Liver (tissue), 3 donors: ENCODE measurements at regions not wholly inside any gene's neighbourhood (a gene's known extent, or its start where the extent isn't known, plus 50 kb on each side); places are given as distances from the start of the nearest gene placed in this dataset.
"Not testable (repeated sequence)": the region's sequence is repeated elsewhere in the genome, so short reads cannot be mapped to it uniquely, and the experiment has no call there.

Experiments used
- EGR1 ChIP-seq, 2 donors: IDR thresholded peaks; 2 replicates each; pipeline ENCODE4 v1.6.1; 2016 to 2018; ENCODE audit warnings: antibody characterized with exemption in 2 of 2, low read depth in 2 of 2
- FOXA1 ChIP-seq: IDR thresholded peaks from 2 replicates; pipeline ENCODE4 v1.6.1; 2016; ENCODE audit warnings: antibody characterized with exemption
- GABPA ChIP-seq, 2 donors: IDR thresholded peaks in 1 of 2; conservative IDR thresholded peaks in 1 of 2; 2 replicates each; pipeline ENCODE4 v1.6.1; 2016; ENCODE audit warnings: antibody characterized with exemption in 2 of 2, mild to moderate bottlenecking in 1 of 2, moderate library complexity in 1 of 2
- HNF4G ChIP-seq: IDR thresholded peaks from 2 replicates; pipeline ENCODE4 v1.6.1; 2016; ENCODE audit warnings: antibody characterized with exemption
- JUND ChIP-seq, 2 donors: IDR thresholded peaks; 2 replicates each; pipeline ENCODE4 v1.6.1; 2016; ENCODE audit warnings: antibody characterized with exemption in 2 of 2
- RAD21 ChIP-seq, 2 donors: IDR thresholded peaks; 2 replicates each; pipeline ENCODE4 v1.6.1; 2016; ENCODE audit warnings: antibody characterized with exemption in 2 of 2, mild to moderate bottlenecking in 2 of 2
- SP1 ChIP-seq: IDR thresholded peaks from 2 replicates; pipeline ENCODE4 v1.6.1; 2018; ENCODE audit warnings: antibody characterized with exemption, mild to moderate bottlenecking
- TAF1 ChIP-seq: conservative IDR thresholded peaks from 2 replicates; pipeline ENCODE4 v1.6.1; 2016; ENCODE audit warnings: antibody characterized with exemption, mild to moderate bottlenecking
- TF ChIP-seq, protein P1 (sequence below): fragments of 150-350 bp; IDR thresholded peaks from 2 replicates; pipeline ENCODE4 v1.5.1; 2017; ENCODE audit warnings: improper control_type of control experiment, low read depth, low read length; ENCODE audit not compliant: missing input control
- TF ChIP-seq, protein P2 (sequence below): IDR thresholded peaks from 2 replicates; pipeline ENCODE4 v1.6.1; 2016; ENCODE audit warnings: antibody characterized with exemption
- TF ChIP-seq, protein P3 (sequence below): IDR thresholded peaks from 2 replicates; pipeline ENCODE4 v1.6.1; 2016; ENCODE audit warnings: antibody characterized with exemption, mild to moderate bottlenecking
- TF ChIP-seq, protein P4 (sequence below): IDR thresholded peaks from 2 replicates; pipeline ENCODE4 v1.6.1; 2016; ENCODE audit warnings: antibody characterized with exemption
- TF ChIP-seq, protein P5 (sequence below): IDR thresholded peaks from 2 replicates; pipeline ENCODE4 v1.6.1; 2016; ENCODE audit warnings: antibody characterized with exemption
- donor health status: healthy.
- donor health status: healthy.

DNA sequence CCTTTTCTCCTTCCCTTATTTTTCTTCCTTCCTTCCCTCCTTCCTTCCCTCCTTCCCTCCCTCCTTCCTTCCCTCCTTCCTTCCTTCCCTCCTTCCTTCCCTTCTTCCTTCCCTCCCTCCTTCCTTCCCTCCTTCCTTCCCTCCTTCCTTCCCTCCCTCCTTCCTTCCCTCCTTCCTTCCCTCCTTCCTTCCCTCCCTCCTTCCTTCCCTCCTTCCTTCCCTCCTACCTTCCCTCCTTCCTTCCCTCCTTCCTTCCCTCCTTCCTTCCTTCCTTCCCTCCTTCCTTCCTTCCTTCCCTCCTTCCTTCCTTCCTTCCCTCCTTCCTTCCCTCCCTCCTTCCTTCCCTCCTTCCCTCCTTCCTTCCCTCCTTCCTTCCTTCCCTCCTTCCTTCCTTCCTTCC is 459.6 kb downstream of the CDH11 start:
- TF ChIP-seq, protein P1, sequence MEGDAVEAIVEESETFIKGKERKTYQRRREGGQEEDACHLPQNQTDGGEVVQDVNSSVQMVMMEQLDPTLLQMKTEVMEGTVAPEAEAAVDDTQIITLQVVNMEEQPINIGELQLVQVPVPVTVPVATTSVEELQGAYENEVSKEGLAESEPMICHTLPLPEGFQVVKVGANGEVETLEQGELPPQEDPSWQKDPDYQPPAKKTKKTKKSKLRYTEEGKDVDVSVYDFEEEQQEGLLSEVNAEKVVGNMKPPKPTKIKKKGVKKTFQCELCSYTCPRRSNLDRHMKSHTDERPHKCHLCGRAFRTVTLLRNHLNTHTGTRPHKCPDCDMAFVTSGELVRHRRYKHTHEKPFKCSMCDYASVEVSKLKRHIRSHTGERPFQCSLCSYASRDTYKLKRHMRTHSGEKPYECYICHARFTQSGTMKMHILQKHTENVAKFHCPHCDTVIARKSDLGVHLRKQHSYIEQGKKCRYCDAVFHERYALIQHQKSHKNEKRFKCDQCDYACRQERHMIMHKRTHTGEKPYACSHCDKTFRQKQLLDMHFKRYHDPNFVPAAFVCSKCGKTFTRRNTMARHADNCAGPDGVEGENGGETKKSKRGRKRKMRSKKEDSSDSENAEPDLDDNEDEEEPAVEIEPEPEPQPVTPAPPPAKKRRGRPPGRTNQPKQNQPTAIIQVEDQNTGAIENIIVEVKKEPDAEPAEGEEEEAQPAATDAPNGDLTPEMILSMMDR, result not testable (repeated sequence)
- TF ChIP-seq, protein P2, sequence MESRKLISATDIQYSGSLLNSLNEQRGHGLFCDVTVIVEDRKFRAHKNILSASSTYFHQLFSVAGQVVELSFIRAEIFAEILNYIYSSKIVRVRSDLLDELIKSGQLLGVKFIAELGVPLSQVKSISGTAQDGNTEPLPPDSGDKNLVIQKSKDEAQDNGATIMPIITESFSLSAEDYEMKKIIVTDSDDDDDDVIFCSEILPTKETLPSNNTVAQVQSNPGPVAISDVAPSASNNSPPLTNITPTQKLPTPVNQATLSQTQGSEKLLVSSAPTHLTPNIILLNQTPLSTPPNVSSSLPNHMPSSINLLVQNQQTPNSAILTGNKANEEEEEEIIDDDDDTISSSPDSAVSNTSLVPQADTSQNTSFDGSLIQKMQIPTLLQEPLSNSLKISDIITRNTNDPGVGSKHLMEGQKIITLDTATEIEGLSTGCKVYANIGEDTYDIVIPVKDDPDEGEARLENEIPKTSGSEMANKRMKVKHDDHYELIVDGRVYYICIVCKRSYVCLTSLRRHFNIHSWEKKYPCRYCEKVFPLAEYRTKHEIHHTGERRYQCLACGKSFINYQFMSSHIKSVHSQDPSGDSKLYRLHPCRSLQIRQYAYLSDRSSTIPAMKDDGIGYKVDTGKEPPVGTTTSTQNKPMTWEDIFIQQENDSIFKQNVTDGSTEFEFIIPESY, result not testable (repeated sequence)
- not testable (repeated sequence) for TF ChIP-seq SP1; TAF1; GABPA (IDR thresholded peaks at IDR 0.05 in 1 of 2, conservative IDR thresholded peaks at IDR 0.05 in 1 of 2); EGR1 (IDR thresholded peaks at IDR 0.05; ENCODE audit: low read depth in 2 of 2); FOXA1; RAD21 (IDR thresholded peaks at IDR 0.05); JUND (IDR thresholded peaks at IDR 0.05); HNF4G
- TF ChIP-seq, protein P3, sequence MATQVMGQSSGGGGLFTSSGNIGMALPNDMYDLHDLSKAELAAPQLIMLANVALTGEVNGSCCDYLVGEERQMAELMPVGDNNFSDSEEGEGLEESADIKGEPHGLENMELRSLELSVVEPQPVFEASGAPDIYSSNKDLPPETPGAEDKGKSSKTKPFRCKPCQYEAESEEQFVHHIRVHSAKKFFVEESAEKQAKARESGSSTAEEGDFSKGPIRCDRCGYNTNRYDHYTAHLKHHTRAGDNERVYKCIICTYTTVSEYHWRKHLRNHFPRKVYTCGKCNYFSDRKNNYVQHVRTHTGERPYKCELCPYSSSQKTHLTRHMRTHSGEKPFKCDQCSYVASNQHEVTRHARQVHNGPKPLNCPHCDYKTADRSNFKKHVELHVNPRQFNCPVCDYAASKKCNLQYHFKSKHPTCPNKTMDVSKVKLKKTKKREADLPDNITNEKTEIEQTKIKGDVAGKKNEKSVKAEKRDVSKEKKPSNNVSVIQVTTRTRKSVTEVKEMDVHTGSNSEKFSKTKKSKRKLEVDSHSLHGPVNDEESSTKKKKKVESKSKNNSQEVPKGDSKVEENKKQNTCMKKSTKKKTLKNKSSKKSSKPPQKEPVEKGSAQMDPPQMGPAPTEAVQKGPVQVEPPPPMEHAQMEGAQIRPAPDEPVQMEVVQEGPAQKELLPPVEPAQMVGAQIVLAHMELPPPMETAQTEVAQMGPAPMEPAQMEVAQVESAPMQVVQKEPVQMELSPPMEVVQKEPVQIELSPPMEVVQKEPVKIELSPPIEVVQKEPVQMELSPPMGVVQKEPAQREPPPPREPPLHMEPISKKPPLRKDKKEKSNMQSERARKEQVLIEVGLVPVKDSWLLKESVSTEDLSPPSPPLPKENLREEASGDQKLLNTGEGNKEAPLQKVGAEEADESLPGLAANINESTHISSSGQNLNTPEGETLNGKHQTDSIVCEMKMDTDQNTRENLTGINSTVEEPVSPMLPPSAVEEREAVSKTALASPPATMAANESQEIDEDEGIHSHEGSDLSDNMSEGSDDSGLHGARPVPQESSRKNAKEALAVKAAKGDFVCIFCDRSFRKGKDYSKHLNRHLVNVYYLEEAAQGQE, result not testable (repeated sequence)
- TF ChIP-seq, protein P4, sequence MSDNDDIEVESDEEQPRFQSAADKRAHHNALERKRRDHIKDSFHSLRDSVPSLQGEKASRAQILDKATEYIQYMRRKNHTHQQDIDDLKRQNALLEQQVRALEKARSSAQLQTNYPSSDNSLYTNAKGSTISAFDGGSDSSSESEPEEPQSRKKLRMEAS, result not testable (repeated sequence)
- TF ChIP-seq, protein P5, sequence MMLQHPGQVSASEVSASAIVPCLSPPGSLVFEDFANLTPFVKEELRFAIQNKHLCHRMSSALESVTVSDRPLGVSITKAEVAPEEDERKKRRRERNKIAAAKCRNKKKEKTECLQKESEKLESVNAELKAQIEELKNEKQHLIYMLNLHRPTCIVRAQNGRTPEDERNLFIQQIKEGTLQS, result not testable (repeated sequence)
